Trophoblast cell (in vitro differentiated cells and primary cell): ENCODE measurements at regions not wholly inside any gene's neighbourhood (a gene's known extent, or its start where the extent isn't known, plus 50 kb on each side); places are given as distances from the start of the nearest gene placed in this dataset.
A peak's percentile ranks its signal among the peaks of the same experiment; 100 is the strongest.

Experiments
- DNase-seq, 2 donors: peaks; one replicate each; pipeline ENCODE4 v3.0.0-alpha.2; 2016
- H2AFZ ChIP-seq: 2 replicates; pipeline ENCODE4 v1.6.1; 2013; ENCODE audit warnings: low read length, moderate library complexity, mild to moderate bottlenecking; ENCODE audit not compliant: insufficient read depth, poor library complexity
- H2AK5ac ChIP-seq: 2 replicates; pipeline ENCODE4 v1.6.1; 2013; ENCODE audit warnings: mild to moderate bottlenecking, low read length
- H2BK120ac ChIP-seq: 2 replicates; pipeline ENCODE4 v1.6.1; 2013; ENCODE audit warnings: low read length, mild to moderate bottlenecking, moderate library complexity; ENCODE audit not compliant: insufficient read depth, poor library complexity
- H2BK12ac ChIP-seq: 2 replicates; pipeline ENCODE4 v1.6.1; 2013; ENCODE audit warnings: mild to moderate bottlenecking, low read length, moderate library complexity
- H2BK5ac ChIP-seq: 2 replicates; pipeline ENCODE4 v1.6.1; 2013; ENCODE audit warnings: low read length, low read depth, moderate library complexity, mild to moderate bottlenecking; ENCODE audit not compliant: poor library complexity
- H3K14ac ChIP-seq: 2 replicates; pipeline ENCODE4 v1.6.1; 2013; ENCODE audit warnings: mild to moderate bottlenecking, low read length
- H3K18ac ChIP-seq: 2 replicates; pipeline ENCODE4 v1.6.1; 2013; ENCODE audit warnings: mild to moderate bottlenecking, low read length
- H3K23ac ChIP-seq: 2 replicates; pipeline ENCODE4 v1.6.1; 2013; ENCODE audit warnings: low read length
- H3K27ac ChIP-seq: 2 replicates; pipeline ENCODE4 v1.5.1; 2013; ENCODE audit warnings: low read depth, mild to moderate bottlenecking, inconsistent platforms, low read length, moderate library complexity
- H3K27me3 ChIP-seq: 2 replicates; pipeline ENCODE4 v1.6.1; 2013; ENCODE audit warnings: inconsistent platforms, mild to moderate bottlenecking, low read length, moderate library complexity; ENCODE audit not compliant: insufficient read depth
- H3K36me3 ChIP-seq, 2 experiments: 1 replicate in 1 of 2; 2 replicates in 1 of 2; pipeline ENCODE4 v1.6.1; 2013; ENCODE audit warnings: low read length in 2 of 2, mild to moderate bottlenecking in 2 of 2, moderate library complexity in 1 of 2; ENCODE audit not compliant: insufficient read depth in 2 of 2, control insufficient read depth in 1 of 2
- H3K4ac ChIP-seq: 2 replicates; pipeline ENCODE4 v1.6.1; 2013; ENCODE audit warnings: low read depth, mild to moderate bottlenecking, low read length, moderate library complexity
- H3K4me1 ChIP-seq, 2 experiments: 1 replicate in 1 of 2; 2 replicates in 1 of 2; pipeline ENCODE4 v1.6.1; 2013; ENCODE audit warnings: low read length in 2 of 2, mild to moderate bottlenecking in 2 of 2, moderate library complexity in 1 of 2; ENCODE audit not compliant: insufficient read depth in 2 of 2, control insufficient read depth in 1 of 2
- H3K4me2 ChIP-seq: 2 replicates; pipeline ENCODE4 v1.6.1; 2013; ENCODE audit warnings: inconsistent platforms, mild to moderate bottlenecking, low read length, moderate library complexity
- H3K4me3 ChIP-seq: 2 replicates; pipeline ENCODE4 v1.5.1; 2013; ENCODE audit warnings: mild to moderate bottlenecking, low read depth, low read length, inconsistent platforms
- H3K79me1 ChIP-seq: one replicate; pipeline ENCODE4 v1.6.1; 2013; ENCODE audit warnings: low read length
- H3K79me2 ChIP-seq: 2 replicates; pipeline ENCODE4 v1.6.1; 2013; ENCODE audit warnings: low read length, mild to moderate bottlenecking; ENCODE audit not compliant: control insufficient read depth, insufficient read depth, poor library complexity
- H3K9ac ChIP-seq: 2 replicates; pipeline ENCODE4 v1.6.1; 2013; ENCODE audit warnings: mild to moderate bottlenecking, low read length
- H3K9me3 ChIP-seq: 2 replicates; pipeline ENCODE4 v1.6.1; 2013; ENCODE audit warnings: low read depth, mild to moderate bottlenecking, control low read depth, inconsistent platforms, low read length; ENCODE audit not compliant: insufficient read depth
- H4K12ac ChIP-seq: 2 replicates; pipeline ENCODE4 v1.6.1; 2013; ENCODE audit warnings: low read depth, mild to moderate bottlenecking, low read length, moderate library complexity
- H4K8ac ChIP-seq: 2 replicates; pipeline ENCODE4 v1.6.1; 2013; ENCODE audit warnings: low read depth, mild to moderate bottlenecking, low read length, moderate library complexity
- H4K91ac ChIP-seq: one replicate; pipeline ENCODE4 v1.6.1; 2013; ENCODE audit warnings: low read depth, mild to moderate bottlenecking, low read length, moderate library complexity
- WGBS: extraction: QIAGEN DNeasy Blood & Tissue Kit; methylation state at CpG from one replicate; pipeline ENCODE4 v1.1.7; 2013; ENCODE audit warnings: missing lambda C conversion rate; ENCODE audit not compliant: insufficient read length, insufficient coverage; ENCODE audit errors: extremely low coverage; 5-methylcytosine and 5-hydroxymethylcytosine counted together

GRCh38 chr22:49589811-49590210, 237.9 kb downstream of the BRD1 start:
- H3K4me2 ChIP-seq, result no peak overlapping the region

GRCh38 chr22:49589301-49589700, 238.4 kb downstream of the BRD1 start:
- Histone ChIP-seq H3K4ac (no peak overlapping the region), H3K23ac (no peak overlapping the region), H3K27ac (no peak overlapping the region), H3K14ac (no peak overlapping the region), H3K36me3 (no peaks in the 10 kb centered on the region), H3K4me3 (no peak overlapping the region), H3K9me3 (peaks cover 8% of the 10 kb centered on the region), H3K9ac (no peak overlapping the region), H3K4me2 (no peak overlapping the region), H4K12ac (no peak overlapping the region), H2AFZ (no peak overlapping the region), H4K91ac (peak overlapping the region; percentile 10), H4K8ac (no peak overlapping the region), H3K79me1 (peaks cover 2% of the 10 kb centered on the region), H2BK12ac (no peak overlapping the region), H2BK120ac (peak overlapping the region; percentile 30), H2BK5ac (no peak overlapping the region), H3K79me2 (no peaks in the 10 kb centered on the region), H3K4me1 (peaks cover 0 to 2% of the 10 kb centered on the region in 2 experiments), H3K27me3 (no peaks in the 10 kb centered on the region), H3K18ac (no peak overlapping the region), H2AK5ac (no peak overlapping the region)
- WGBS, result no CpG with 5 or more reads among the region's 14 CpGs
- DNase-seq, result no peak

More at GRCh38 chr22:49589811-49590210, 237.9 kb downstream of the BRD1 start:
- Histone ChIP-seq H2BK5ac (no peak overlapping the region), H3K9ac (no peak overlapping the region), H3K79me2 (no peaks in the 10 kb centered on the region), H2BK12ac (no peak overlapping the region), H3K23ac (no peak overlapping the region), H3K27ac (no peak overlapping the region), H3K4me1 (peaks cover 0 to 2% of the 10 kb centered on the region in 2 experiments), H3K4me3 (no peak overlapping the region), H3K4ac (no peak overlapping the region), H3K36me3 (no peaks in the 10 kb centered on the region), H2AK5ac (no peak overlapping the region), H2AFZ (no peak overlapping the region), H4K91ac (peak overlapping the region; percentile 10), H4K12ac (no peak overlapping the region), H2BK120ac (peak overlapping the region; percentile 30), H3K9me3 (peaks cover 8% of the 10 kb centered on the region), H3K79me1 (peaks cover 2% of the 10 kb centered on the region), H4K8ac (no peak overlapping the region), H3K27me3 (no peaks in the 10 kb centered on the region), H3K18ac (no peak overlapping the region), H3K14ac (no peak overlapping the region)
- no CpG with 5 or more reads among the region's 18 CpGs for WGBS
- peak in 1 of 2 donors; percentile 2 for DNase-seq

- peaks cover 4% of the 10 kb centered on the region for H3K9me3 ChIP-seq
- H2AFZ ChIP-seq, result no peak overlapping the region
- H2BK12ac ChIP-seq, result no peak overlapping the region
- no peaks in the 10 kb centered on the region for H3K27me3 ChIP-seq
- no CpG with 5 or more reads among the region's 12 CpGs for WGBS
- no peak overlapping the region for H3K4me3 ChIP-seq
- no peak overlapping the region for H2BK120ac ChIP-seq
- no peak overlapping the region for H4K8ac ChIP-seq
- no peak overlapping the region for H3K18ac ChIP-seq
- H3K27ac ChIP-seq, result no peak overlapping the region
- no peaks in the 10 kb centered on the region for H3K79me2 ChIP-seq
- no peak overlapping the region for H3K9ac ChIP-seq
- no peak overlapping the region for H3K14ac ChIP-seq
- no peaks in the 10 kb centered on the region for H3K36me3 ChIP-seq
- H2AK5ac ChIP-seq, result no peak overlapping the region
- H3K4ac ChIP-seq, result no peak overlapping the region
- H4K91ac ChIP-seq, result no peak overlapping the region
- H3K4me2 ChIP-seq, result no peak overlapping the region
- no peak overlapping the region for H2BK5ac ChIP-seq
- H3K23ac ChIP-seq, result no peak overlapping the region
- DNase-seq, result no peak
- H3K79me1 ChIP-seq, result peaks cover 2% of the 10 kb centered on the region
- H4K12ac ChIP-seq, result no peak overlapping the region
- peaks cover 0 to 2% of the 10 kb centered on the region in 2 experiments for H3K4me1 ChIP-seq
These were observed 238.9 kb downstream of the BRD1 start for GRCh38 chr22:49588739-49589138.

- Histone ChIP-seq H2BK5ac (no peak overlapping the region), H3K9ac (no peak overlapping the region), H3K4me3 (no peak overlapping the region), H2AK5ac (no peak overlapping the region), H3K79me2 (no peaks in the 10 kb centered on the region), H2BK120ac (no peak overlapping the region), H3K27me3 (no peaks in the 10 kb centered on the region), H3K79me1 (peaks cover 2% of the 10 kb centered on the region), H3K4me1 (peaks cover 0 to 2% of the 10 kb centered on the region in 2 experiments), H3K27ac (no peak overlapping the region), H3K36me3 (no peaks in the 10 kb centered on the region), H2BK12ac (no peak overlapping the region), H2AFZ (no peak overlapping the region), H3K4me2 (no peak overlapping the region), H3K4ac (no peak overlapping the region), H3K18ac (no peak overlapping the region), H3K14ac (no peak overlapping the region), H4K91ac (peak overlapping the region; percentile 9), H4K8ac (no peak overlapping the region), H3K23ac (no peak overlapping the region), H3K9me3 (peaks cover 2% of the 10 kb centered on the region), H4K12ac (no peak overlapping the region)
- WGBS, result no CpG with 5 or more reads among the region's 13 CpGs
- DNase-seq, result no peak
These were observed 239.7 kb downstream of the BRD1 start for GRCh38 chr22:49587987-49588386.
